Parathyroid adenoma (tissue), 2 donors: ENCODE measurements at regions not wholly inside any gene's neighbourhood (a gene's known extent, or its start where the extent isn't known, plus 50 kb on each side); places are given as distances from the start of the nearest gene placed in this dataset.

ENCODE experiments used
- H2AFZ ChIP-seq: fragments of 300-600 bp; sonication (generic); one replicate; pipeline ENCODE4 v1.7.0; 2017; ENCODE audit warnings: antibody characterized with exemption, mild to moderate bottlenecking
- H3K27ac ChIP-seq: fragments of 300-600 bp; sonication (generic); one replicate; pipeline ENCODE4 v1.7.0; 2017
- H3K27me3 ChIP-seq: fragments of 300-600 bp; sonication (generic); one replicate; pipeline ENCODE4 v1.7.0; 2017; ENCODE audit warnings: low read length; ENCODE audit not compliant: control insufficient read depth, insufficient read depth
- H3K36me3 ChIP-seq: fragments of 300-600 bp; sonication (generic); one replicate; pipeline ENCODE4 v1.7.0; 2017; ENCODE audit warnings: low read length; ENCODE audit not compliant: control insufficient read depth, insufficient read depth
- H3K4me1 ChIP-seq: fragments of 300-600 bp; sonication (generic); one replicate; pipeline ENCODE4 v1.7.0; 2017; ENCODE audit warnings: control low read depth
- H3K4me2 ChIP-seq: fragments of 300-600 bp; sonication (generic); one replicate; pipeline ENCODE4 v1.7.0; 2017; ENCODE audit warnings: low read length
- H3K4me3 ChIP-seq: fragments of 300-600 bp; sonication (generic); one replicate; pipeline ENCODE4 v1.7.0; 2017; ENCODE audit warnings: low read depth, low read length
- H3K79me2 ChIP-seq: fragments of 300-600 bp; sonication (generic); one replicate; pipeline ENCODE4 v1.7.0; 2017; ENCODE audit warnings: control low read depth
- H3K9ac ChIP-seq: fragments of 300-600 bp; sonication (generic); one replicate; pipeline ENCODE4 v1.7.0; 2017; ENCODE audit warnings: mild to moderate bottlenecking
- H3K9me3 ChIP-seq: fragments of 300-600 bp; sonication (generic); one replicate; pipeline ENCODE4 v1.7.0; 2017; ENCODE audit warnings: low read length; ENCODE audit not compliant: control insufficient read depth
- TF ChIP-seq, protein P1 (sequence below): fragments of 300-600 bp; sonication (generic); IDR thresholded peaks from one replicate; pipeline ENCODE4 v1.7.0; 2017; ENCODE audit warnings: antibody characterized with exemption, mild to moderate bottlenecking
- donor health status: primary hyperparathyroidism.

DNA sequence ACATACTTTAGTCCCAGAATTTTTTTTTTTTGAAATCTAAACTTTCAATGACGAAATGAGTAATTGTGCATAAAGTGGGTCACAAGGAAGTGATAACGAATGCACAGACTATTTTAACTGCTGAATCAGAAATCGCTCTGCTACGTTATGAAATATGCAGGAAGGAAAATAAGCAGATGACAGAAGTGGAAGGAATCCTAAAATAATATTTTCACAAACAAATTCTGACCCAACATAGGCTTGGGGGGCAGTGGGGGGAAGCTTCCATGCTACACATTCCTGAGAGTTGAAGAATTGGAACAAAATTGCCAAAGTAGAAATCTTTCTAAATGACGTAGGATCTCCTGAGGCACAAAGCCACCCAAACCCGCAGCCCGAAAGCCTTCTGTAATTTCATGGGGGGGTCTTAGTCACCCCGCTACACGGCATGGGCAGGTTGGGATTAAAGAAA lies 89.6 kb downstream of the ARF6 start:
- H3K27me3 ChIP-seq, result no peaks in the 10 kb centered on the region
- no peaks in the 10 kb centered on the region for H3K36me3 ChIP-seq
- no peak overlapping the region for H3K27ac ChIP-seq
- no peak overlapping the region for H3K4me2 ChIP-seq
- no peaks in the 10 kb centered on the region for H3K79me2 ChIP-seq
- TF ChIP-seq, protein P1, sequence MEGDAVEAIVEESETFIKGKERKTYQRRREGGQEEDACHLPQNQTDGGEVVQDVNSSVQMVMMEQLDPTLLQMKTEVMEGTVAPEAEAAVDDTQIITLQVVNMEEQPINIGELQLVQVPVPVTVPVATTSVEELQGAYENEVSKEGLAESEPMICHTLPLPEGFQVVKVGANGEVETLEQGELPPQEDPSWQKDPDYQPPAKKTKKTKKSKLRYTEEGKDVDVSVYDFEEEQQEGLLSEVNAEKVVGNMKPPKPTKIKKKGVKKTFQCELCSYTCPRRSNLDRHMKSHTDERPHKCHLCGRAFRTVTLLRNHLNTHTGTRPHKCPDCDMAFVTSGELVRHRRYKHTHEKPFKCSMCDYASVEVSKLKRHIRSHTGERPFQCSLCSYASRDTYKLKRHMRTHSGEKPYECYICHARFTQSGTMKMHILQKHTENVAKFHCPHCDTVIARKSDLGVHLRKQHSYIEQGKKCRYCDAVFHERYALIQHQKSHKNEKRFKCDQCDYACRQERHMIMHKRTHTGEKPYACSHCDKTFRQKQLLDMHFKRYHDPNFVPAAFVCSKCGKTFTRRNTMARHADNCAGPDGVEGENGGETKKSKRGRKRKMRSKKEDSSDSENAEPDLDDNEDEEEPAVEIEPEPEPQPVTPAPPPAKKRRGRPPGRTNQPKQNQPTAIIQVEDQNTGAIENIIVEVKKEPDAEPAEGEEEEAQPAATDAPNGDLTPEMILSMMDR, result no peak
- no peak overlapping the region for H2AFZ ChIP-seq
- no peaks in the 10 kb centered on the region for H3K4me1 ChIP-seq
- no peaks in the 10 kb centered on the region for H3K9me3 ChIP-seq
- H3K4me3 ChIP-seq, result no peak overlapping the region
- H3K9ac ChIP-seq, result no peak overlapping the region

DNA sequence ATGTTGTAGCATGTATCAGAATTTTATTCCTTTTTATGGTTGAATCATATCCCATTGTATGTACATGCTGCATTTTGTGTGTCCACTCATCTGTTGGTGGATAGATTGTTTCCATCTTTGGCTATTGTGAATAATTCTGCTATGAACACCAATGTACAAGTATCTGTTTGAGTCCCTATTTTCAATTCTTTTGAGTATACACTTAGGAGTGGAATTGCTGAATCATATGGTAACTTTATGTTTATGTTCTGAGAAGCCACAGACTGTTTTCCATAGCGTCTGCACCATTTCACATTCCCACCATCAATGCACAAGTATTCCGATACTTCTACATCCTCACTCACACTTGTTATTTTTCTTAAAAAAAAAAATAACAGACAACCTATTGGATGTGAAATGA lies 91.5 kb downstream of the ARF6 start:
- TF ChIP-seq, protein P1, result no peak
- no peaks in the 10 kb centered on the region for H3K4me1 ChIP-seq
- no peaks in the 10 kb centered on the region for H3K36me3 ChIP-seq
- no peaks in the 10 kb centered on the region for H3K27me3 ChIP-seq
- H2AFZ ChIP-seq, result no peak overlapping the region
- no peaks in the 10 kb centered on the region for H3K79me2 ChIP-seq
- H3K27ac ChIP-seq, result no peak overlapping the region
- no peak overlapping the region for H3K4me3 ChIP-seq
- no peaks in the 10 kb centered on the region for H3K9me3 ChIP-seq
- no peak overlapping the region for H3K9ac ChIP-seq
- H3K4me2 ChIP-seq, result no peak overlapping the region

DNA sequence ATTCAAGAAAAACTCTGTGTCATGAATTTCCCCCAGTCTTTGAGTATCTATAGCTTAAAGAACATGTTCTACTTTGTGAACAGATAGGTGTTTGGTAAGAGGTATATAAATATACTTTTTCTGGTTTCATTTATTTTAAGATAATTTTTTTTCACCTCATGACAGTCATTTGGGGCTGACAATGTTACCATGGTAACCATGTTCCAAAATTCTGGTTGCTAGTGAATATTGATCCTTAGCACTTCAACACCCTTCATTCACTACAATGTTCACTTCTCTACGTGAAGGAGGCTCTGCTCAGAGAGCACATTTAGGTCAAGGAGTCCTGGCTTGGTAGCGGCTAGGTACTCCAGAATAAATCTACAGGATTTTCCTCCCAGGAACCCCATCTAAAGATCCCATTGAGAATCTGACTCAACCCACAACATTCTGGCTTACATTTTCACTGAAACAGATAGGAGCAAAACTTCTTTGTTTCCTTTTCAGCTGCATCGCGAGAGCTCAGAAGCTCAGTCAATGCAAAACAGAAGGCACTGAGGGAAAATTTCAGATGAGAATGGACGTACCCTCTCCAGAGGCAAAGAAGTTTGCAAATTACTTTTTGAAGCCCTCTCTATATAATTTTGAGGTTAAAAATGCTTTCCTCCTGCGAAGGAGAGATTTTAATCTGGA lies 93.6 kb downstream of the ARF6 start:
- H3K79me2 ChIP-seq, result no peaks in the 10 kb centered on the region
- TF ChIP-seq, protein P1, result no peak
- H3K4me1 ChIP-seq, result no peaks in the 10 kb centered on the region
- H3K4me3 ChIP-seq, result no peak overlapping the region
- H3K9ac ChIP-seq, result no peak overlapping the region
- H3K36me3 ChIP-seq, result no peaks in the 10 kb centered on the region
- H3K4me2 ChIP-seq, result no peak overlapping the region
- no peak overlapping the region for H2AFZ ChIP-seq
- H3K27me3 ChIP-seq, result no peaks in the 10 kb centered on the region
- no peaks in the 10 kb centered on the region for H3K9me3 ChIP-seq
- H3K27ac ChIP-seq, result no peak overlapping the region

DNA sequence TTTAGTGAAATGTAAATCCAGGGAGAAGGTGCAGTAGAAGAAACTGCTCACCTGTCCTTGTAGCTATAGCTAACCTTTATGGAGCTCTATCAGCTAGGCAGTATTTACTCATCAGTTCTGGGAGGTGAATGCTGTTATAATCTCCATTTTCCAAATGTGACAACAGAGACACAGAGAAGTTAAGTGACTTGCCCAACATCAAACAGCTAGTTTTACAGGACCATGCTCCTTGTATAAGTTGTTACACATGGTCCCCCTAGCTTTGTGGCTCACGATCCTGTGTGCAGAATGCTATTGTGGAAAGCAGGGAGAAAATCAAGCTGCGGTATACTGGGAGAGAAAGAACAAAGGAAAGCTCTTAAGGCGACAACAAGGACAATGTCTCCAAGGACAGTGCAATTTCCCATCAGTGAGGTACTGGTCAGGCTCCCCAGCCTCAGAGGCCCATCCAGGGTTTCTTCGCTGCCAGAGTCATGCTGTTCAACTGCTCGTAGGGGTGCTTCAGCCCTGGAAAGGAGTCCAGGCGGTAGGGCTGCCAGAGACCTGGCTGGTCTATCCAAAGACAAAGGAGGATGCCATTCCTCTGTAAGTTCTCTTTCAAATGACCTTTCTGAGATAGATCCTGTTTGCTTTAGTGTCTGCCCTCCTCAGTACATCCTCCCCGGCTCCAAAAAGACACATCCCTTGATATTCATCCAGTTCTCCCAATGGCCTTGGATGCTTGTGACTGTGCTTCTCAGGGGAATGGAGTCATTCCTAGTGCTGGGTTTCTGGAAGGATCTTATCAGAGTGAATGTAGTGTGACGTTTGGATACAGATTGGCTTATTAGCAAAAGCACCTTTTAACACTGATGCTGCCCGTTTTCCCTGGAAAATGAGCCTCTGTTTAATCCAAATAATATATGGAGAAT lies 95.5 kb downstream of the ARF6 start:
- TF ChIP-seq, protein P1, result no peak
- Histone ChIP-seq H3K27ac (no peak overlapping the region), H2AFZ (no peak overlapping the region), H3K36me3 (no peaks in the 10 kb centered on the region), H3K4me2 (no peak overlapping the region), H3K4me1 (no peaks in the 10 kb centered on the region), H3K27me3 (no peaks in the 10 kb centered on the region), H3K9ac (no peak overlapping the region), H3K9me3 (no peaks in the 10 kb centered on the region), H3K4me3 (no peak overlapping the region), H3K79me2 (no peaks in the 10 kb centered on the region)
